Smooth muscle cell (in vitro differentiated cells): ENCODE measurements at regions not wholly inside any gene's neighbourhood (a gene's known extent, or its start where the extent isn't known, plus 50 kb on each side); places are given as distances from the start of the nearest gene placed in this dataset.

Experiments
- DNase-seq: peaks from one replicate; lab custom pipeline; 2025; ENCODE audit not compliant: unreplicated experiment; lab: John Stamatoyannopoulos, UW
- H2AFZ ChIP-seq: fragments of 200-600 bp; sonication (generic); 2 replicates; pipeline ENCODE4 v1.6.0; 2016; ENCODE audit warnings: antibody characterized with exemption, low read depth, mild to moderate bottlenecking
- H3F3A ChIP-seq: fragments of 200-600 bp; sonication (generic); 2 replicates; pipeline ENCODE4 v1.6.0; 2017; ENCODE audit warnings: antibody characterized with exemption, low read depth
- H3K27ac ChIP-seq: fragments of 200-600 bp; sonication (generic); 2 replicates; pipeline ENCODE4 v1.5.1; 2016; ENCODE audit warnings: low read depth, mild to moderate bottlenecking
- H3K27me3 ChIP-seq: fragments of 200-600 bp; sonication (generic); 2 replicates; pipeline ENCODE4 v1.6.1; 2016; ENCODE audit warnings: low read depth, mild to moderate bottlenecking
- H3K36me3 ChIP-seq: fragments of 200-600 bp; sonication (generic); 2 replicates; pipeline ENCODE4 v1.5.1; 2016; ENCODE audit warnings: low read depth
- H3K4me1 ChIP-seq: fragments of 200-600 bp; sonication (generic); 2 replicates; pipeline ENCODE4 v1.5.1; 2016; ENCODE audit warnings: low read depth
- H3K4me2 ChIP-seq: fragments of 200-600 bp; sonication (generic); 2 replicates; pipeline ENCODE4 v1.6.0; 2016; ENCODE audit warnings: mild to moderate bottlenecking
- H3K4me3 ChIP-seq: fragments of 200-600 bp; sonication (generic); 2 replicates; pipeline ENCODE4 v1.5.1; 2016; ENCODE audit warnings: mild to moderate bottlenecking
- H3K79me2 ChIP-seq: fragments of 200-600 bp; sonication (generic); 2 replicates; pipeline ENCODE4 v1.6.0; 2016; ENCODE audit warnings: low read depth, mild to moderate bottlenecking
- H3K9ac ChIP-seq: fragments of 200-600 bp; sonication (generic); 2 replicates; pipeline ENCODE4 v1.6.0; 2016; ENCODE audit warnings: low read depth
- H3K9me3 ChIP-seq: fragments of 200-600 bp; sonication (generic); replicated peaks from 2 replicates; pipeline ENCODE4 v1.5.1; 2016; ENCODE audit warnings: low read depth
- H4K20me1 ChIP-seq: fragments of 200-600 bp; sonication (generic); 2 replicates; pipeline ENCODE4 v1.6.0; 2016; ENCODE audit warnings: low read depth
- CTCF ChIP-seq: fragments of 200-600 bp; sonication (generic); IDR thresholded peaks from 2 replicates; pipeline ENCODE4 v1.5.1; 2017; ENCODE audit warnings: borderline replicate concordance, mild to moderate bottlenecking, antibody characterized with exemption; ENCODE audit not compliant: insufficient read depth, poor library complexity, severe bottlenecking
- WGBS: methylation state at CpG from one replicate; pipeline ENCODE4 v1.1.7; 2016; ENCODE audit warnings: low lambda C conversion rate; 5-methylcytosine and 5-hydroxymethylcytosine counted together

- no peaks in the 10 kb centered on the region for H3K4me1 ChIP-seq
- no peak overlapping the region for H3K4me3 ChIP-seq
- peak overlapping the region; percentile 66 for H2AFZ ChIP-seq
- H3K79me2 ChIP-seq = no peaks in the 10 kb centered on the region
- no peaks in the 10 kb centered on the region for H3K9me3 ChIP-seq
- H3F3A ChIP-seq = peaks cover 3% of the 10 kb centered on the region
- DNase-seq = no peak
- no peaks in the 10 kb centered on the region for H3K36me3 ChIP-seq
- no peak for TF ChIP-seq CTCF
- no peaks in the 10 kb centered on the region for H4K20me1 ChIP-seq
- no peaks in the 10 kb centered on the region for H3K27me3 ChIP-seq
- 79% methylated on average over 4 of the region's 4 CpGs for WGBS
- H3K9ac ChIP-seq = no peak overlapping the region
- H3K27ac ChIP-seq = no peak overlapping the region
- no peak overlapping the region for H3K4me2 ChIP-seq
These were observed 604.8 kb downstream of the CCDC171 start for GRCh38 chr9:16157651-16158050.

GRCh38 chr9:16158093-16158492, 605.2 kb downstream of the CCDC171 start:
- Histone ChIP-seq H3K4me3 (no peak overlapping the region), H3K27ac (no peak overlapping the region), H3K27me3 (no peaks in the 10 kb centered on the region), H2AFZ (peak overlapping the region; percentile 66), H3K9me3 (no peaks in the 10 kb centered on the region), H3K79me2 (no peaks in the 10 kb centered on the region), H3K36me3 (no peaks in the 10 kb centered on the region), H3K9ac (no peak overlapping the region), H3K4me2 (peak overlapping the region; percentile 45), H3K4me1 (no peaks in the 10 kb centered on the region), H3F3A (peaks cover 3% of the 10 kb centered on the region), H4K20me1 (no peaks in the 10 kb centered on the region)
- DNase-seq = no peak
- TF ChIP-seq CTCF = no peak
- WGBS = 34% methylated on average over 9 of the region's 9 CpGs

- WGBS = 82% methylated on average over 6 of the region's 6 CpGs
- TF ChIP-seq CTCF = no peak
- no peaks in the 10 kb centered on the region for H4K20me1 ChIP-seq
- no peak overlapping the region for H2AFZ ChIP-seq
- H3K36me3 ChIP-seq = no peaks in the 10 kb centered on the region
- DNase-seq = no peak
- no peaks in the 10 kb centered on the region for H3K9me3 ChIP-seq
- no peaks in the 10 kb centered on the region for H3K27me3 ChIP-seq
- peaks cover 3% of the 10 kb centered on the region for H3F3A ChIP-seq
- no peak overlapping the region for H3K27ac ChIP-seq
- no peaks in the 10 kb centered on the region for H3K79me2 ChIP-seq
- H3K4me3 ChIP-seq = no peak overlapping the region
- no peak overlapping the region for H3K4me2 ChIP-seq
- H3K9ac ChIP-seq = no peak overlapping the region
- H3K4me1 ChIP-seq = no peaks in the 10 kb centered on the region
These were observed 608.6 kb downstream of the CCDC171 start for GRCh38 chr9:16161483-16161882.

- H3K4me2 ChIP-seq = no peak overlapping the region
- H3F3A ChIP-seq = no peaks in the 10 kb centered on the region
- H3K9me3 ChIP-seq = no peaks in the 10 kb centered on the region
- H3K79me2 ChIP-seq = no peaks in the 10 kb centered on the region
- no peaks in the 10 kb centered on the region for H3K4me1 ChIP-seq
- TF ChIP-seq CTCF = no peak
- no peaks in the 10 kb centered on the region for H3K36me3 ChIP-seq
- H3K9ac ChIP-seq = no peak overlapping the region
- no peaks in the 10 kb centered on the region for H4K20me1 ChIP-seq
- no peak overlapping the region for H3K27ac ChIP-seq
- WGBS = 97% methylated on average over 3 of the region's 3 CpGs
- no peaks in the 10 kb centered on the region for H3K27me3 ChIP-seq
- no peak overlapping the region for H3K4me3 ChIP-seq
- DNase-seq = no peak
- H2AFZ ChIP-seq = no peak overlapping the region
These were observed 617.3 kb downstream of the CCDC171 start for GRCh38 chr9:16170119-16170518.
